Right lobe of liver (tissue), 4 donors: ENCODE measurements at regions not wholly inside any gene's neighbourhood (a gene's known extent, or its start where the extent isn't known, plus 50 kb on each side); places are given as distances from the start of the nearest gene placed in this dataset.

ENCODE experiments used
- POLR2A ChIP-seq: fragments of 450-650 bp; IDR thresholded peaks from one replicate; pipeline ENCODE4 v1.6.1; 2017; ENCODE audit warnings: antibody characterized with exemption, mild to moderate bottlenecking
- TF ChIP-seq, protein P1 (sequence below), 4 donors: fragments of 200-600 bp in 3 of 4; fragments of 450-650 bp in 1 of 4; IDR thresholded peaks; one replicate each; pipeline versions ENCODE4 v1.5.1 to v1.8.0; 2016 to 2022; ENCODE audit warnings: antibody characterized with exemption in 4 of 4, mild to moderate bottlenecking in 2 of 4
- donor health status: DM: no; HTN: no; CAD: no.
- donor health status: DM: no; HTN: no; CAD: no.
- donor health status: DM: no; HTN: yes; CAD: no.

DNA sequence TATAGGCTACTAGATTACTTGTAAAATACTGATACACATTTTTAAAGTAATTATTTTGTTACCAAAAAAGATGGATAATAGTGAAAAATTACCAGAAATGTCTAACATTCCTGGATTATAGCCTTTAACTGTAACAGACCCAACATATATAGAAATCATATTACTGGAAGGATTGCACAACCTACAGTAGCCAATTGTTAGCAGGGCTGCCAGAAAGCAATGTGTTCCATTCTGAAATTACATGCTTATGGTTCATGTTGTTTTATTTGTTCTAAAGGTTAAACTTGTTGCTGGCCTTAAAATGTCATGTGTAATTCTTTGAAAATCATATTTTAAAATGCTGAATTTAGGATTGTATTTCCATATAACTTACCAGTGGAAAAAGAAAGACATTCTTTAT, 793.6 kb upstream of the ACVR2A start:
- TF ChIP-seq, protein P1, sequence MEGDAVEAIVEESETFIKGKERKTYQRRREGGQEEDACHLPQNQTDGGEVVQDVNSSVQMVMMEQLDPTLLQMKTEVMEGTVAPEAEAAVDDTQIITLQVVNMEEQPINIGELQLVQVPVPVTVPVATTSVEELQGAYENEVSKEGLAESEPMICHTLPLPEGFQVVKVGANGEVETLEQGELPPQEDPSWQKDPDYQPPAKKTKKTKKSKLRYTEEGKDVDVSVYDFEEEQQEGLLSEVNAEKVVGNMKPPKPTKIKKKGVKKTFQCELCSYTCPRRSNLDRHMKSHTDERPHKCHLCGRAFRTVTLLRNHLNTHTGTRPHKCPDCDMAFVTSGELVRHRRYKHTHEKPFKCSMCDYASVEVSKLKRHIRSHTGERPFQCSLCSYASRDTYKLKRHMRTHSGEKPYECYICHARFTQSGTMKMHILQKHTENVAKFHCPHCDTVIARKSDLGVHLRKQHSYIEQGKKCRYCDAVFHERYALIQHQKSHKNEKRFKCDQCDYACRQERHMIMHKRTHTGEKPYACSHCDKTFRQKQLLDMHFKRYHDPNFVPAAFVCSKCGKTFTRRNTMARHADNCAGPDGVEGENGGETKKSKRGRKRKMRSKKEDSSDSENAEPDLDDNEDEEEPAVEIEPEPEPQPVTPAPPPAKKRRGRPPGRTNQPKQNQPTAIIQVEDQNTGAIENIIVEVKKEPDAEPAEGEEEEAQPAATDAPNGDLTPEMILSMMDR (IDR thresholded peaks at IDR 0.05) = no peak
- TF ChIP-seq POLR2A = no peak
